SK-N-SH treated with all-trans-retinoic acid at 6 μM for 48 hours (cell line): ENCODE measurements at regions not wholly inside any gene's neighbourhood (a gene's known extent, or its start where the extent isn't known, plus 50 kb on each side); places are given as distances from the start of the nearest gene placed in this dataset.

Experiments
- ATAC-seq: fragments of 200-7000 bp; cut with Tn5 transposase; 3 replicates; pipeline ENCODE4 v1.9.1; 2020; ENCODE audit warnings: mild to moderate bottlenecking, moderate library complexity
- ARNTL ChIP-seq: fragments of 450-650 bp; formaldehyde crosslinking; IDR thresholded peaks from 2 replicates; pipeline ENCODE4 v1.5.0; 2020; ENCODE audit warnings: low read depth, mild to moderate bottlenecking, moderate library complexity, borderline replicate concordance
- BACH2 ChIP-seq: fragments of 250-450 bp; sonication (Bioruptor Pico); IDR thresholded peaks from 2 replicates; pipeline ENCODE4 v1.9.0; 2021; ENCODE audit warnings: mild to moderate bottlenecking, borderline replicate concordance
- CSDC2 ChIP-seq: fragments of 250-450 bp; sonication (Bioruptor Pico); IDR thresholded peaks from 2 replicates; pipeline ENCODE4 v1.5.0; 2020; ENCODE audit warnings: mild to moderate bottlenecking, moderate library complexity
- ESRRG ChIP-seq: fragments of 250-450 bp; sonication (Bioruptor Pico); IDR thresholded peaks from 2 replicates; pipeline ENCODE4 v1.6.1; 2021; ENCODE audit warnings: mild to moderate bottlenecking
- GLIS3 ChIP-seq: fragments of 250-450 bp; sonication (Bioruptor Pico); IDR thresholded peaks from 2 replicates; pipeline ENCODE4 v1.5.0; 2020; ENCODE audit warnings: mild to moderate bottlenecking, moderate library complexity
- ISL1 ChIP-seq: fragments of 250-450 bp; sonication (Bioruptor Pico); IDR thresholded peaks from 2 replicates; pipeline ENCODE4 v2.1.2; 2022; ENCODE audit warnings: mild to moderate bottlenecking, moderate library complexity
- OSR1 ChIP-seq: fragments of 250-450 bp; sonication (Bioruptor Pico); IDR thresholded peaks from 2 replicates; pipeline ENCODE4 v1.8.0; 2022; ENCODE audit warnings: moderate library complexity, mild to moderate bottlenecking, inconsistent platforms
- PPARA ChIP-seq: fragments of 250-450 bp; sonication (Bioruptor Pico); IDR thresholded peaks from 2 replicates; pipeline ENCODE4 v1.5.0; 2020; ENCODE audit warnings: mild to moderate bottlenecking, borderline replicate concordance
- RARB ChIP-seq: fragments of 250-450 bp; sonication (Bioruptor Pico); IDR thresholded peaks from 2 replicates; pipeline ENCODE4 v1.8.0; 2021; ENCODE audit warnings: mild to moderate bottlenecking, moderate library complexity
- TCF4 ChIP-seq: fragments of 250-450 bp; sonication (Bioruptor Pico); IDR thresholded peaks from 2 replicates; pipeline ENCODE4 v1.8.0; 2021; ENCODE audit warnings: mild to moderate bottlenecking, moderate library complexity, borderline replicate concordance
- TOX ChIP-seq: fragments of 250-450 bp; sonication (Bioruptor Pico); IDR thresholded peaks from 2 replicates; pipeline ENCODE4 v1.8.0; 2021; ENCODE audit warnings: mild to moderate bottlenecking, moderate library complexity, borderline replicate concordance
- ZC3H10 ChIP-seq: fragments of 250-450 bp; sonication (Bioruptor Pico); IDR thresholded peaks from 2 replicates; pipeline ENCODE4 v1.5.1; 2021; ENCODE audit warnings: mild to moderate bottlenecking, moderate library complexity
- ZFP3 ChIP-seq: fragments of 250-450 bp; sonication (Bioruptor Pico); IDR thresholded peaks from 2 replicates; pipeline ENCODE4 v1.5.0; 2020; ENCODE audit warnings: mild to moderate bottlenecking, moderate library complexity
- ZFP30 ChIP-seq: fragments of 450-650 bp; formaldehyde crosslinking; IDR thresholded peaks from 2 replicates; pipeline ENCODE4 v1.5.0; 2022; ENCODE audit warnings: mild to moderate bottlenecking, moderate library complexity
- ZNF565 ChIP-seq: fragments of 450-650 bp; formaldehyde crosslinking; conservative IDR thresholded peaks from 2 replicates; pipeline ENCODE4 v1.5.0; 2020; ENCODE audit warnings: low read depth, mild to moderate bottlenecking, moderate library complexity
- ZNF70 ChIP-seq: fragments of 450-650 bp; formaldehyde crosslinking; IDR thresholded peaks from 2 replicates; pipeline ENCODE4 v1.5.0; 2020; ENCODE audit warnings: mild to moderate bottlenecking, moderate library complexity
- ZNF8 ChIP-seq: fragments of 450-650 bp; formaldehyde crosslinking; IDR thresholded peaks from 2 replicates; pipeline ENCODE4 v1.5.0; 2020; ENCODE audit warnings: mild to moderate bottlenecking, moderate library complexity
- TF ChIP-seq, protein P1 (sequence below): fragments of 250-450 bp; sonication (Bioruptor Pico); IDR thresholded peaks from 2 replicates; pipeline ENCODE4 v1.8.0; 2021; ENCODE audit warnings: low read depth, mild to moderate bottlenecking, moderate library complexity, borderline replicate concordance
- TF ChIP-seq, protein P2 (sequence below): fragments of 250-450 bp; sonication (Bioruptor Pico); IDR thresholded peaks from 2 replicates; pipeline ENCODE4 v1.5.1; 2020; ENCODE audit warnings: low read depth, mild to moderate bottlenecking, moderate library complexity
- TF ChIP-seq, protein P3 (sequence below): fragments of 250-450 bp; sonication (Bioruptor Pico); IDR thresholded peaks from 2 replicates; pipeline ENCODE4 v1.5.0; 2020; ENCODE audit warnings: mild to moderate bottlenecking, moderate library complexity
- TF ChIP-seq, protein P4 (sequence below): fragments of 250-450 bp; sonication (Bioruptor Pico); IDR thresholded peaks from 2 replicates; pipeline ENCODE4 v1.8.0; 2020; ENCODE audit warnings: mild to moderate bottlenecking, moderate library complexity, borderline replicate concordance
- TF ChIP-seq, protein P5 (sequence below): fragments of 250-450 bp; sonication (Bioruptor Pico); IDR thresholded peaks from 2 replicates; pipeline ENCODE4 v1.5.1; 2021; ENCODE audit warnings: mild to moderate bottlenecking, moderate library complexity

DNA sequence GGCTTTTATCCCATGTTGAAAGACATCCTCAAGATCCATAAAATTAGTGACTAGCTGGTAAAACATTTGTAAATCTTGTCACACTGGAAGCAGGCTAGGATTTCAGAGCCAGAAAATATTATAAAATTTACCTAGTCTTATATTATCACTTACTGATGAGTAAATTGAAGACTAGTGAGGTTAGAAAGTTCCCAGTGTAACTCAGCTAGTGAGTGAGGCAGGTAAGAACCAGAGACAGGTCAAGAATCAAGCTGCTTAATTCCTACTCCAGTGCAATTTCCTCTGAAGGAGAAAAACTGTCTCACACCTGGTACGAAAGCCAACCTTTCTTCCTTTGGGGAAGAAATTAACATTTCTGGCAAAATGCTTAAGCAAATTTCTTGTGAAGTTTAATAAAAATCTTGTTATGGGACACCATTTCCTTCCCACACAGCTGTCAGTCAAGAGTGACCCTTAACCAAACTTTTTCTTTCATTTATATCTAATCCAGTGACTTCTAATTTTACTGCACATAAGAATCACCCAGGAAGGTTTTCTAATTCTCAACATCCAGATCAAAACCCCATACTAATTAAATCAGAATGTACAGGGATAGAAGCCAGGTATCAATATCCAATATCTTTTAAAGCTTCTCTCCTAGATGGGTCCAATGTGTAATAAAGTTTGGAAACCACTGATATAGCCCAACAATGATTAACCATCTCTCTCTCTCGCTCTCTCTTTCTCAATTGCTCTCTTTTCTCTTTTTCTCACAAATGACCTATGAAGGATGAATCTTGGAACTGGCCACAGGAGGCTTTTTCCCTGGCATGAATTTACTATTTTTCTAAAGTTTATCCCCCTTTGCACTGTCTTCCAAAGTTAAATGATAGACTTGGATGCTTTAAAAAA is 264.3 kb upstream of the SLC39A10 start:
- no peak for ATAC-seq
- TF ChIP-seq, protein P1, sequence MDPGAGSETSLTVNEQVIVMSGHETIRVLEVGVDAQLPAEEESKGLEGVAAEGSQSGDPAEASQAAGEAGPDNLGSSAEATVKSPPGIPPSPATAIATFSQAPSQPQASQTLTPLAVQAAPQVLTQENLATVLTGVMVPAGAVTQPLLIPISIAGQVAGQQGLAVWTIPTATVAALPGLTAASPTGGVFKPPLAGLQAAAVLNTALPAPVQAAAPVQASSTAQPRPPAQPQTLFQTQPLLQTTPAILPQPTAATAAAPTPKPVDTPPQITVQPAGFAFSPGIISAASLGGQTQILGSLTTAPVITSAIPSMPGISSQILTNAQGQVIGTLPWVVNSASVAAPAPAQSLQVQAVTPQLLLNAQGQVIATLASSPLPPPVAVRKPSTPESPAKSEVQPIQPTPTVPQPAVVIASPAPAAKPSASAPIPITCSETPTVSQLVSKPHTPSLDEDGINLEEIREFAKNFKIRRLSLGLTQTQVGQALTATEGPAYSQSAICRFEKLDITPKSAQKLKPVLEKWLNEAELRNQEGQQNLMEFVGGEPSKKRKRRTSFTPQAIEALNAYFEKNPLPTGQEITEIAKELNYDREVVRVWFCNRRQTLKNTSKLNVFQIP (CRISPR knock-in tag) = no peak
- TF ChIP-seq OSR1 (CRISPR knock-in tag) (no peak), GLIS3 (CRISPR knock-in tag) (no peak), ZFP3 (no peak), TCF4 (CRISPR knock-in tag) (no peak), TOX (no peak), ARNTL (CRISPR knock-in tag) (no peak), ZNF565 (CRISPR knock-in tag) (no peak), ZNF8 (CRISPR knock-in tag) (no peak), PPARA (CRISPR knock-in tag) (no peak), ESRRG (CRISPR knock-in tag) (no peak)
- TF ChIP-seq, protein P2, sequence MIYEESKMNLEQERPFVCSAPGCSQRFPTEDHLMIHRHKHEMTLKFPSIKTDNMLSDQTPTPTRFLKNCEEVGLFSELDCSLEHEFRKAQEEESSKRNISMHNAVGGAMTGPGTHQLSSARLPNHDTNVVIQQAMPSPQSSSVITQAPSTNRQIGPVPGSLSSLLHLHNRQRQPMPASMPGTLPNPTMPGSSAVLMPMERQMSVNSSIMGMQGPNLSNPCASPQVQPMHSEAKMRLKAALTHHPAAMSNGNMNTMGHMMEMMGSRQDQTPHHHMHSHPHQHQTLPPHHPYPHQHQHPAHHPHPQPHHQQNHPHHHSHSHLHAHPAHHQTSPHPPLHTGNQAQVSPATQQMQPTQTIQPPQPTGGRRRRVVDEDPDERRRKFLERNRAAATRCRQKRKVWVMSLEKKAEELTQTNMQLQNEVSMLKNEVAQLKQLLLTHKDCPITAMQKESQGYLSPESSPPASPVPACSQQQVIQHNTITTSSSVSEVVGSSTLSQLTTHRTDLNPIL = no peak
- TF ChIP-seq, protein P3, sequence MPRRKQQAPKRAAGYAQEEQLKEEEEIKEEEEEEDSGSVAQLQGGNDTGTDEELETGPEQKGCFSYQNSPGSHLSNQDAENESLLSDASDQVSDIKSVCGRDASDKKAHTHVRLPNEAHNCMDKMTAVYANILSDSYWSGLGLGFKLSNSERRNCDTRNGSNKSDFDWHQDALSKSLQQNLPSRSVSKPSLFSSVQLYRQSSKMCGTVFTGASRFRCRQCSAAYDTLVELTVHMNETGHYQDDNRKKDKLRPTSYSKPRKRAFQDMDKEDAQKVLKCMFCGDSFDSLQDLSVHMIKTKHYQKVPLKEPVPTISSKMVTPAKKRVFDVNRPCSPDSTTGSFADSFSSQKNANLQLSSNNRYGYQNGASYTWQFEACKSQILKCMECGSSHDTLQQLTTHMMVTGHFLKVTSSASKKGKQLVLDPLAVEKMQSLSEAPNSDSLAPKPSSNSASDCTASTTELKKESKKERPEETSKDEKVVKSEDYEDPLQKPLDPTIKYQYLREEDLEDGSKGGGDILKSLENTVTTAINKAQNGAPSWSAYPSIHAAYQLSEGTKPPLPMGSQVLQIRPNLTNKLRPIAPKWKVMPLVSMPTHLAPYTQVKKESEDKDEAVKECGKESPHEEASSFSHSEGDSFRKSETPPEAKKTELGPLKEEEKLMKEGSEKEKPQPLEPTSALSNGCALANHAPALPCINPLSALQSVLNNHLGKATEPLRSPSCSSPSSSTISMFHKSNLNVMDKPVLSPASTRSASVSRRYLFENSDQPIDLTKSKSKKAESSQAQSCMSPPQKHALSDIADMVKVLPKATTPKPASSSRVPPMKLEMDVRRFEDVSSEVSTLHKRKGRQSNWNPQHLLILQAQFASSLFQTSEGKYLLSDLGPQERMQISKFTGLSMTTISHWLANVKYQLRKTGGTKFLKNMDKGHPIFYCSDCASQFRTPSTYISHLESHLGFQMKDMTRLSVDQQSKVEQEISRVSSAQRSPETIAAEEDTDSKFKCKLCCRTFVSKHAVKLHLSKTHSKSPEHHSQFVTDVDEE (CRISPR knock-in tag) = no peak
- TF ChIP-seq, protein P4, sequence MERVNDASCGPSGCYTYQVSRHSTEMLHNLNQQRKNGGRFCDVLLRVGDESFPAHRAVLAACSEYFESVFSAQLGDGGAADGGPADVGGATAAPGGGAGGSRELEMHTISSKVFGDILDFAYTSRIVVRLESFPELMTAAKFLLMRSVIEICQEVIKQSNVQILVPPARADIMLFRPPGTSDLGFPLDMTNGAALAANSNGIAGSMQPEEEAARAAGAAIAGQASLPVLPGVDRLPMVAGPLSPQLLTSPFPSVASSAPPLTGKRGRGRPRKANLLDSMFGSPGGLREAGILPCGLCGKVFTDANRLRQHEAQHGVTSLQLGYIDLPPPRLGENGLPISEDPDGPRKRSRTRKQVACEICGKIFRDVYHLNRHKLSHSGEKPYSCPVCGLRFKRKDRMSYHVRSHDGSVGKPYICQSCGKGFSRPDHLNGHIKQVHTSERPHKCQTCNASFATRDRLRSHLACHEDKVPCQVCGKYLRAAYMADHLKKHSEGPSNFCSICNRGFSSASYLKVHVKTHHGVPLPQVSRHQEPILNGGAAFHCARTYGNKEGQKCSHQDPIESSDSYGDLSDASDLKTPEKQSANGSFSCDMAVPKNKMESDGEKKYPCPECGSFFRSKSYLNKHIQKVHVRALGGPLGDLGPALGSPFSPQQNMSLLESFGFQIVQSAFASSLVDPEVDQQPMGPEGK (CRISPR knock-in tag) = no peak

DNA sequence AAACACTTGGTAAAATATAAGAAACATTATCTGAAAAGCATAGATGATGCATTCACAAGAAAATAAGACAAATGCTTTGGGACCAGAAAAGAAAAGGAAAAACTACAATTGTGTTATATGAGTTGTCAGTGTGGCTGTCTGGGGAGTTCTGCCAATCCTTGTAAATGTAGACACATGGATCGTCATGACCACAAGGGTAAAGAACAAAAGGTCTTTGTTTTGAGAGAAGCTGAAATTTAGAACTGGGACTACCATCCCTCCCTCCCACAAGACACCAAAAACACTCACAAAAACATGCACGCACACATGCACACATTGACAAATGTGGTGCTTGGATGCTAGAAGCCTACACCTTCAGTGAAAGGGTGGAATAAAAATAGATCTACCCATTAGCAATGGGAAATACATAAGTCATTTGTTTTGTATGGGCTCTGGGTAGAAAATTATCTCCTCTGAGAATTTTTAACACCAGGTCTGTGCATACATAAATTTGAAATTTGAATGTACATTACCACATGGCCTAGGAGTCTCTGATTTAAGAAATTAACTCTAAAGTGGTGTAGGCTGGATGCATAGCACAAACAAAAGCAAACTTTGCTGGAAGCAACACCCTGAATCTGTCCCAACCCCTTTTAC is 266.2 kb upstream of the SLC39A10 start:
- ATAC-seq = no peak
- no peak for TF ChIP-seq ZFP30 (CRISPR knock-in tag)
- no peak for TF ChIP-seq ISL1 (CRISPR knock-in tag)
- no peak for TF ChIP-seq TCF4 (CRISPR knock-in tag)
- TF ChIP-seq RARB = no peak
- TF ChIP-seq ZNF70 = no peak

DNA sequence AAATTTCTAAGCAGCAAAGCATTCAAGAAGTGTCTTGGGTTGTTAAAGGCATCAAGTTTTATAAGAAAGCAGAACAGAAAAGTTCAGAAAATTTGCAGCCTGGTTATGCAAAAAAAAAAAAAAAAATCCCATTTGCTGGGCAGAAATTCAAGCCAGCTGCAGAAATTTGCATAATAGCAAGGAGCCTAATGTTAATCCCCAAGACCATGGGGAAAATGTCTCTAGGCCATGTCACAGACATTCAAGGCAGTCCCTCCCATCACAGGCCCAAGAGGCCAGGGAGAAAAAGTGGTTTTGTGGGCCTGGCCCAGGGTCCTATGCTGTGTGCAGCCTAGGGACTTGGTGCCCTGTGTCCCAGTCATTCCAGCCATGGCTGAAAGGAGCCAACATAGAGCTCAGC is 269.0 kb upstream of the SLC39A10 start:
- ATAC-seq = no peak
- no peak for TF ChIP-seq OSR1 (CRISPR knock-in tag)

DNA sequence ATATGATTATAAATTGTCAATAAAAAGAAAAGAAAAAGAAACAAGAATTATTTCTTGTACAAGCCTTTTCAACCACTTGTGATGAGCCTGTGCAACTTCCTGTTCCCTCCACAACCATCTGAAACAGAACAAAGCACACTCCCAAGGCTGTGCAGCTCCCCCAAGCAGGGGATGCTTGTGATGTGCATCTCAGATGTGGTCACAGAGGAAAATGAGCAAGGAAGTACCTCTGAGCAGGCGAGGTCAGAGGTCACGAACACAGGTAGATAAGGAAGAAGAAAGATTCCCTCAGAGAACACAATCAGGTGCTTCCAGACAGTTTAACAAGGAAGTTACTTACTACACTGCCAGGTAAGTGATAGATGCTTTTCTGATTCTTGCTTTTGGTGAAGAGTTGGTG is 274.8 kb upstream of the SLC39A10 start:
- TF ChIP-seq CSDC2 (CRISPR knock-in tag) (no peak), ZC3H10 (CRISPR knock-in tag) (no peak), BACH2 (CRISPR knock-in tag) (no peak), ZFP30 (CRISPR knock-in tag) (no peak), ZNF70 (no peak), TOX (no peak), TCF4 (CRISPR knock-in tag) (no peak), RARB (no peak), ZNF565 (CRISPR knock-in tag) (no peak), ARNTL (CRISPR knock-in tag) (no peak), PPARA (CRISPR knock-in tag) (no peak)
- TF ChIP-seq, protein P5, sequence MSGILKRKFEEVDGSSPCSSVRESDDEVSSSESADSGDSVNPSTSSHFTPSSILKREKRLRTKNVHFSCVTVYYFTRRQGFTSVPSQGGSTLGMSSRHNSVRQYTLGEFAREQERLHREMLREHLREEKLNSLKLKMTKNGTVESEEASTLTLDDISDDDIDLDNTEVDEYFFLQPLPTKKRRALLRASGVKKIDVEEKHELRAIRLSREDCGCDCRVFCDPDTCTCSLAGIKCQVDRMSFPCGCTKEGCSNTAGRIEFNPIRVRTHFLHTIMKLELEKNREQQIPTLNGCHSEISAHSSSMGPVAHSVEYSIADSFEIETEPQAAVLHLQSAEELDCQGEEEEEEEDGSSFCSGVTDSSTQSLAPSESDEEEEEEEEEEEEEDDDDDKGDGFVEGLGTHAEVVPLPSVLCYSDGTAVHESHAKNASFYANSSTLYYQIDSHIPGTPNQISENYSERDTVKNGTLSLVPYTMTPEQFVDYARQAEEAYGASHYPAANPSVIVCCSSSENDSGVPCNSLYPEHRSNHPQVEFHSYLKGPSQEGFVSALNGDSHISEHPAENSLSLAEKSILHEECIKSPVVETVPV = no peak
- TF ChIP-seq, protein P4 (CRISPR knock-in tag) = no peak
- no peak for ATAC-seq
